ENCODE measurements at regions not wholly inside any gene's neighbourhood (a gene's known extent, or its start where the extent isn't known, plus 50 kb on each side); places are given as distances from the start of the nearest gene placed in this dataset.

- DNase-seq: no peak
These were observed 555.3 kb upstream of the CELF2 start for GRCh38 chr10:10462151-10462941.

DNA sequence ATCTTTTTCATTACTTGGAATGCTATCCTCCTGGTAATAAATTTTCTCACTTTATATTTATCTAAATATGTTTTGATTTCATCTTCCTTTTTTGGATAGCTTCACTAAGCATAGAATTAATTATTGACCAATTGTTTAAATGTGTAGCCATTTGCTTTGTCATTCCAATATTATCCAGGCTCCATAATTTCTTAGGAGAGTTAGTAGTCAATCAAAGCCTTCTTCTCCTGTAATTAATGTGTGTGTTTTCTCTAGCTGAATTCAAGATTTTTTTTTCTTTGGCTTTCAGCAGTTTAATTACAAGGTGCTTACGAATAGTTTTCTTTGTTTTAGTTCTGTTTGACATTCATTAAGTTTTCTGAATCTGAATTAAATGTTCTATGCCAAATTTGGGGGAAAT is 545.9 kb upstream of the CELF2 start:
- no peak for DNase-seq

DNA sequence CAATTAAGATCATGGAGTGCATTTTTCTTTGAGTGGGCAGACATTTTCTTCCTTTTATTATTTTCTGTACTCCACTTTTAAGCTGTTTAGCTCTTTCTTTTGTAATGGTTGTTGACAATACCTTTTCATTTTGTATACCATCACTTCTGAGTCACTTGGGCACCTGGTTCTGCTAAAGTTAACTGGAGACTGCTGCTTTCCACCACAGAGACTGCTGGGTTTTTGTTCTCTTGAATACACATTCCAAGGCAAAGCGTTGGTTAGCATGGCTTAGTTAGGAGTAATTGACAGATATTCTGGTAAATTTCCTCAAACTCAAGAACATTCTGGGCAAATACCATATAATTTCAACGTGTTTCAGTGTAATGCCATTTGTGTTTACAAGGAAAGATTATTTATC is 541.9 kb upstream of the CELF2 start:
- no peak for DNase-seq

DNA sequence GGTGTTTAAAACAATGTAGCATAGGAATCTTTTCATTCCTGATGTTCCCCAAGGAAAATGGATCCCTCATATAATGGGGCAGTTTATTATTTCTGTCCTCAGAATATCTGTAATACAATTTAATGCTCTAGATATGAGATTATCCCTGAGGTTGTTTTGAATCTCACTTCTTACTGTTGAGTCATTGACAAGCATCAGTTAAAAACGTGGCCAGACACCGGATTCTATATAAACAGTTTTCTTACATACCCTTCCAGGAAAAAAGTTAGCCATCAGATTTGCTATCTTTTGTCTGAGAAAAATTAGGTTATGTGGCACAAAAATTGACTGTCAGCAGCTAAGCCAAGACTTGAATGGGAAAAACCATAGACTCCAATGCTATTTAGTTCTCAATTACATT is 539.8 kb upstream of the CELF2 start:
- DNase-seq: no peak

DNA sequence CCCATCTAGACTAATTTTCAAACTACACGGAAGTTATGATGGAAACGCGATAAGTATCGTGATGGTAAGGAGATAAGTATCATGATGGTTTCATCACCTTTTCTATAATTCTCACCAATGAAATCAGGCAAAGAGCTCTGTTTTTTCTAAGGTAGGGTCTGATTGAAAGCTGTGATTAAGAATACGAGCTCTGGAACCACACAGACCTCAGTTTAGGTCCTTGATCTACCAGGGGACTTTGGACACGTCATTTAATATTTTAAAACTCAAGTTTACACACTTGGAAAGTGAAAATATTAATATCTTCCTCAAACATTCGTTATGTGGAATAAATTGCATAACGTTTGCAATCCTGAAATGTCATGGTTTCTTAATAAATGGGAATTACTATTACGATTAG is 538.2 kb upstream of the CELF2 start:
- DNase-seq: no peak

GRCh38 chr10:10482613-10483012 is 535.1 kb upstream of the CELF2 start:
- no peak for DNase-seq

DNA sequence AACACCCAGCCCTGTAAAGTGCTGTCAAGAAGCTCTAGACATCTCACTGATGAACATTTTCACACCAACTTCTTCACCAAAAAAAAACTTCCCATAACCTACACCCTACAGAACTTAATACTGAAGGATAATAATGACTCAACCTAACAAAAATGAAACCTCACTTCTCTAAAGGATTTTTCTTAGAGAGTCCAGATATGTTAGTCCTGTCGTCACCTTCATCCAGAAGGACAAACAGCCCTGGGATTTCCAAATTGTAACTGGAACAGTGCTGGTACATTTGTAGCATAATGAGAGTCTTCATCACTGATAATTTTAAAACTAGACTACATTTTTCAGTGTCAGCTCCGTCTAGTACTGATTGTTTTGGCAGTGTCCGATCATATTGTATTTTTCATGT is 528.6 kb upstream of the CELF2 start:
- DNase-seq: no peak

- DNase-seq: no peak
These were observed 527.7 kb upstream of the CELF2 start for GRCh38 chr10:10489805-10490571.

DNA sequence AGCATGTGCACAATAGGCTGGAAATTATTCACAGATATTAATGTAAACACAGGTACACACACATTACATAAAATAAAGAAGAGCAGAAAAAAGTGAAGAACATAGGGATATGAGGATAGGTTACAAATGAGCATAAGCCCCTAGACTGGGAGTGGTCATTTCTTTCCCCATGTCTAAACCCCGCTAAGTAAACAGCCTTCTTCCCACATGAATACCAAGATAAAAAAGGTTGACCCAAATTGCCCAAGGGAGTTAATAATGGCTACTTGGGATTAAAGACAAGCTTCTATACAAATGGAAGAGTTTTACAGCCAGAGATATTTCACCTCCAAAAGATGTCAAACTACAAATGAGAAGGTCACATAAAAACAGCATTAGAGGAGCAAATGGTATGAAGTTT is 527.1 kb upstream of the CELF2 start:
- no peak for DNase-seq

DNA sequence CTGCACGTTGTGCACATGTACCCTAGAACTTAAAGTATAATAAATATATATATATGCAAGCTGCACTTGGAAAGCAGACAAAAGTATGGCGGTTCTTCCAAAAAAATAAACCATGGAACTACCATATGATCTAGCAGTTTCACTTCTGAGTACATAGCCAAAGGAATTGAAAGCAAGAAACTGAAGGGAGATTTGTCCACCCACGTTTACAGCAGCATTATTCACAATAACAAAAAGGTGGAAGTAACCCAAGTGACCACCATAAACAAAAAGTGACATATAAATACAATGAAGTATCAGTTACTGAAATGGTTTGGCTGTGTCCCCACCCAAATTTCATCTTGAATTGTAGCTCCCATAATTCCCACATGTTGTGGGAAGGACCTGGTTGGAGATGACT is 525.3 kb upstream of the CELF2 start:
- DNase-seq: no peak

GRCh38 chr10:10493833-10494232 is 523.8 kb upstream of the CELF2 start:
- DNase-seq: no peak

GRCh38 chr10:10497245-10497644 is 520.4 kb upstream of the CELF2 start:
- DNase-seq: no peak

- no peak for DNase-seq
These were observed 518.9 kb upstream of the CELF2 start for GRCh38 chr10:10498781-10499180.

DNA sequence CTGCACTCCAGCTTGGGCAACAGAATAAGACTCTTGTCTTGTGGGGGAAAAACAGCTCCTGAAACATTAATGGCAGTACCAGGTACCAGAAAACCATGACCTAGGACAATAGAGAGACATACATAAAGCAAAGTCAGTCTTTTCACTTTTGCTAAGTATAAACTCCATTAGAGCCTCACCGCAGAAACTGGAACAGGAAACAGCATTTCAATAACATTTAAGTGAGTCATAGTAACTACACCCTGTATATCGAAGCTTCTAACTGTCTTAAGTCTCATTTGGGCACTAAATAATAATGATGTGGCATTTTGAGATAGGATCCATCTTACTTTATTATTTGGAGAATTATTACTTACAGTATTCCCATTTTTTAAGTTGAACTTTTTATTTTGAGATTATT is 517.8 kb upstream of the CELF2 start:
- DNase-seq: no peak

GRCh38 chr10:10500937-10501336 is 516.7 kb upstream of the CELF2 start:
- DNase-seq: no peak

GRCh38 chr10:10503772-10504171 is 513.9 kb upstream of the CELF2 start:
- DNase-seq: no peak

GRCh38 chr10:10508211-10508610 is 509.5 kb upstream of the CELF2 start:
- DNase-seq: no peak

GRCh38 chr10:10510179-10510578 is 507.5 kb upstream of the CELF2 start:
- DNase-seq: no peak

DNA sequence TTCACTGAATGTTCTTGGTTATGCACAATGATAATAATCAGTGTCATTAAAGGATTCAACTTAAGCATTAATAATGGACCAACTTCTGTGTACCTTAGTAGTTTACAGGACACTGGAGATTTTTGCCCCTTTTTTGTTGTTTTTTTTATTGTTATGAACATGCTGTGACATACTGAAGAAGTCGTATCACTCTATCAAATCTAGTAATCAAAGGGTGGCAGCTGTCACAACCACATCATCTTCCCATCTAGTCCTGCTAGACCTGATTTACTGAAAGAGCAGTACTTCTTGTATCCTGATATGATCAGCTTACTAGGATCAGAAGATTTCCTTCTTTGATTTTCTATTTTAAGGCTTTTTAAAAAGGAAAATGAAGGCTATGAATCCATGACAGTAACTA is 504.6 kb upstream of the CELF2 start:
- no peak for DNase-seq

DNA sequence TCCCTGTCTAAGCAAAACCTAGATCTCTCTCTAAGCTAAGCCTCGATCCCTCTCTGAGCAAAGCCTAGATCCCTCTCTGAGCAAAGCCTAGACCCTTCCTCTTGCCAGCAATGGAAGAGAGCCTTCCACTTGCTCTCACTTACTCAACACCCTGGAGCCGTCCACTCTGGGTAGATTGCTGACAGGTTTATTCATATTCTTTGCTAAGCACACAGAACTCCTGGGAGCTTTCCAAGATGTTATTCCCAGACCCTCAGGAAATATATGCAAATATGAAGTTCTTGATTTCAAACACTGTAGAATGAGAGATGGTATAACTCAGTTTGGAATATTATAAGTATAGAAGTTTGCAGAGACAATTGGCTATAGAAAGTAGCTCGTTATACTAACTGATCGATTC is 503.8 kb upstream of the CELF2 start:
- DNase-seq: no peak

- no peak for DNase-seq
These were observed 502.9 kb upstream of the CELF2 start for GRCh38 chr10:10514797-10515196.

GRCh38 chr10:10515479-10516204 is 502.0 kb upstream of the CELF2 start:
- DNase-seq: no peak

DNA sequence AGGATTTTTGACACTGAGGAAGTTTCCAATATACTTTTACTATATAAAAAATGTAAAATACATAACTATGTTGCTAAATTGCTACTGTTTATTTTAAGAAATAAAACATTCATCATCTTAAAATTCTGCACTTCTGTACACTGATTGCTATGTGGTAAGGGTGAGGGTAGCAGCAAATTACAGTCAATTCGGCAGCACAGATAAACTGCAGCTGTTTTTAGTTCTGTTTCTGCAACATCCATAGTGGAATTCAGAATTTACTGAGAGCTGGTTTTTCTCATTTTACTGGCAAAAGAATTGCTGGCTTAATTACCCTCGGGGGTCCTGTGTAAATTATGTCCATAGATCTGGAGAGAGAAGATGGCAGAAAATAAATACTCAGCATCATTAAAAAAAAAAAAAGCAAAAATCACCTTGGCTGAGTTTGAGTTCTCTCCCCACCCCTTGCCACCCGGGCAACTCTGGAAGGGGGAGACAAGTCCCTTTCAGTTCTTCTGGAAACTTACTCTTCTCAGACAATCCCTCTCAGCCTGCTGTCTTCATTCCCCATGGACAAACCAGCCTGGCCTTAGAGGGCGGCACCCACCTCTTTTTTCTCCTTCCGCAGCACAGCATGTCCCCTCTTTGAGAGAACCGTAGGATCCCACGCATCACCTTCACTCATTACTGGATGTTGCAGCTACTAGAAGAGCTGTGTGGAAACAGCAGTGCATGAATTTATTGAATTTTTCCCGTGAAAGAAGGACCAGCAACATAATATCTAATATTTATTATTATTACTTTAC is 501.1 kb upstream of the CELF2 start:
- DNase-seq: no peak

All from CD4-positive, alpha-beta T cell treated with Interferon alpha-2 for 1 hour (primary cell).